ENCODE measurements at regions not wholly inside any gene's neighbourhood (a gene's known extent, or its start where the extent isn't known, plus 50 kb on each side); places are given as distances from the start of the nearest gene placed in this dataset.

GRCh38 chr20:3296261-3297078 is 57.5 kb upstream of the SLC4A11 start:
- Histone ChIP-seq H3K18ac (ENCODE audit: low read depth in 1 of 2, low read length in 2 of 2) (no peak overlapping the region), H3K4me2 (ENCODE audit: low read length, poor library complexity, severe bottlenecking) (no peak overlapping the region), H3K4ac (ENCODE audit: low read depth in 1 of 2, low read length in 2 of 2) (no peak overlapping the region), H3K9me3 (ENCODE audit: control insufficient read depth, low read length) (no peaks in the 10 kb centered on the region), H3K27ac (ENCODE audit: low read length, poor library complexity, severe bottlenecking) (no peak overlapping the region), H3K14ac (ENCODE audit: low read length in 2 of 2) (no peak overlapping the region), H2AK5ac (ENCODE audit: low read length, severe bottlenecking) (no peak overlapping the region), H2AFZ (ENCODE audit: low read depth, low read length) (no peak overlapping the region), H2BK12ac (ENCODE audit: low read length in 2 of 2) (no peak overlapping the region), H3K79me1 (replicated peaks; ENCODE audit: low read length, poor library complexity, severe bottlenecking) (no peaks in the 10 kb centered on the region), H3K36me3 (ENCODE audit: control insufficient read depth in 1 of 2, insufficient read depth in 2 of 2, low read depth in 1 of 2, low read length in 2 of 2) (peaks cover 56 to 68% of the 10 kb centered on the region in 2 experiments), H3K4me3 (ENCODE audit: insufficient read depth in 1 of 2, low read depth in 1 of 2, low read length in 2 of 2) (no peak overlapping the region), H2BK5ac (ENCODE audit: low read depth, low read length, poor library complexity, severe bottlenecking) (no peak overlapping the region), H2BK15ac (ENCODE audit: low read depth, poor library complexity, severe bottlenecking) (no peak overlapping the region), H4K91ac (ENCODE audit: low read length) (no peak overlapping the region), H3K4me1 (ENCODE audit: control insufficient read depth, insufficient read depth, low read depth, low read length) (peaks cover 2% of the 10 kb centered on the region), H3K27me3 (ENCODE audit: control insufficient read depth in 1 of 2, insufficient read depth in 1 of 2, low read length in 2 of 2) (no peaks in the 10 kb centered on the region), H2BK120ac (ENCODE audit: low read depth, low read length) (no peak overlapping the region), H4K8ac (ENCODE audit: low read length) (no peak overlapping the region), H3K9ac (ENCODE audit: low read length) (no peak overlapping the region), H3K23ac (ENCODE audit: low read length in 2 of 2) (no peak overlapping the region)
- no peak for DNase-seq
- 94% methylated on average over 12 of the region's 12 CpGs for WGBS

All from mesenchymal stem cell (in vitro differentiated cells and primary cell).